ENCODE measurements at regions not wholly inside any gene's neighbourhood (a gene's known extent, or its start where the extent isn't known, plus 50 kb on each side); places are given as distances from the start of the nearest gene placed in this dataset.

GRCh38 chr12:27907766-27908165, 64.8 kb downstream of the PTHLH start:
- DNase-seq = no peak

- no peak for DNase-seq
These were observed 65.7 kb downstream of the PTHLH start for GRCh38 chr12:27906658-27907473.

GRCh38 chr12:27906127-27906500, 66.4 kb downstream of the PTHLH start:
- no peak for DNase-seq

- no peak for DNase-seq
These were observed 67.0 kb downstream of the PTHLH start for GRCh38 chr12:27905285-27906126.

GRCh38 chr12:27902651-27903050, 69.9 kb downstream of the PTHLH start:
- no peak for DNase-seq

- no peak for DNase-seq
These were observed 70.6 kb downstream of the PTHLH start for GRCh38 chr12:27901959-27902358.

- no peak for DNase-seq
These were observed 71.3 kb downstream of the PTHLH start for GRCh38 chr12:27900920-27901879.

- DNase-seq = peak; percentile 10
These were observed 73.3 kb downstream of the PTHLH start for GRCh38 chr12:27899151-27899661.

- no peak for DNase-seq
These were observed 74.5 kb downstream of the PTHLH start for GRCh38 chr12:27898022-27898421.

GRCh38 chr12:27896419-27896990, 76.0 kb downstream of the PTHLH start:
- DNase-seq = no peak

- DNase-seq = no peak
These were observed 78.2 kb downstream of the PTHLH start for GRCh38 chr12:27894309-27894708.

GRCh38 chr12:27879708-27880107, 92.8 kb downstream of the PTHLH start:
- no peak for DNase-seq

- no peak for DNase-seq
These were observed 95.6 kb upstream of the MANSC4 start for GRCh38 chr12:27875677-27876076.

- DNase-seq = no peak
These were observed 93.0 kb upstream of the MANSC4 start for GRCh38 chr12:27873010-27873409.

- no peak for DNase-seq
These were observed 91.9 kb upstream of the MANSC4 start for GRCh38 chr12:27871946-27872345.

GRCh38 chr12:27870939-27871338, 90.9 kb upstream of the MANSC4 start:
- no peak for DNase-seq

GRCh38 chr12:27869567-27869966, 89.5 kb upstream of the MANSC4 start:
- no peak for DNase-seq

- DNase-seq = no peak
These were observed 88.1 kb upstream of the MANSC4 start for GRCh38 chr12:27868139-27868538.

- no peak for DNase-seq
These were observed 86.5 kb upstream of the MANSC4 start for GRCh38 chr12:27866373-27867101.

- DNase-seq = no peak
These were observed 85.4 kb upstream of the MANSC4 start for GRCh38 chr12:27865421-27865820.

- DNase-seq = no peak
These were observed 84.5 kb upstream of the MANSC4 start for GRCh38 chr12:27864521-27864920.

- DNase-seq = no peak
These were observed 83.8 kb upstream of the MANSC4 start for GRCh38 chr12:27863839-27864238.
